ENCODE measurements at regions not wholly inside any gene's neighbourhood (a gene's known extent, or its start where the extent isn't known, plus 50 kb on each side); places are given as distances from the start of the nearest gene placed in this dataset.

GRCh38 chr3:66142079-66142478 lies 78.7 kb upstream of the SLC25A26 start:
- H3K9ac ChIP-seq (ENCODE audit: insufficient read depth, low read length, poor library complexity, severe bottlenecking) = no peak overlapping the region
- no peaks in the 10 kb centered on the region for H3K79me2 ChIP-seq (ENCODE audit: insufficient read depth, low read length)
- DNase-seq = no peak
- H3K36me3 ChIP-seq (replicated peaks in 1 of 2; ENCODE audit: control insufficient read depth in 1 of 2, insufficient read depth in 2 of 2, low read length in 2 of 2) = no peaks in the 10 kb centered on the region
- Mint-ChIP-seq H3K27me3 (ENCODE audit: low read depth in 3 of 3) (peaks cover 3 to 8% (median 4%) of the 10 kb centered on the region in 3 donors), H3K9me3 (peaks cover 0 to 1% (median 0%) of the 10 kb centered on the region in 7 donors), H3K4me1 (no peaks in the 10 kb centered on the region), H3K27ac (no peak overlapping the region), H3K36me3 (no peaks in the 10 kb centered on the region), H3K4me3 (no peak overlapping the region)
- H3K27me3 ChIP-seq (ENCODE audit: control insufficient read depth in 2 of 2, insufficient read depth in 2 of 2, low read length in 2 of 2) = no peaks in the 10 kb centered on the region
- no peaks in the 10 kb centered on the region for H3K9me3 ChIP-seq (replicated peaks in 1 of 2; ENCODE audit: control insufficient read depth in 1 of 2, insufficient read depth in 1 of 2, low read length in 2 of 2)
- H2AFZ ChIP-seq (ENCODE audit: insufficient read depth, low read depth, low read length, poor library complexity, severe bottlenecking) = no peak overlapping the region
- no peak overlapping the region for H3K4me2 ChIP-seq (replicated peaks; ENCODE audit: extremely low read depth, low read length, poor library complexity, severe bottlenecking)
- no peaks in the 10 kb centered on the region for H3K4me1 ChIP-seq (ENCODE audit: control insufficient read depth in 1 of 2, insufficient read depth in 2 of 2, low read length in 2 of 2)
- no peak overlapping the region for H3K4me3 ChIP-seq (replicated peaks in 1 of 3; ENCODE audit: low read depth in 2 of 3, low read length in 3 of 3)
- H4K20me1 ChIP-seq (ENCODE audit: insufficient read depth, low read length) = no peaks in the 10 kb centered on the region
- H3K27ac ChIP-seq (ENCODE audit: low read depth in 1 of 2, low read length in 2 of 2) = no peak overlapping the region
- TF ChIP-seq, protein P1, sequence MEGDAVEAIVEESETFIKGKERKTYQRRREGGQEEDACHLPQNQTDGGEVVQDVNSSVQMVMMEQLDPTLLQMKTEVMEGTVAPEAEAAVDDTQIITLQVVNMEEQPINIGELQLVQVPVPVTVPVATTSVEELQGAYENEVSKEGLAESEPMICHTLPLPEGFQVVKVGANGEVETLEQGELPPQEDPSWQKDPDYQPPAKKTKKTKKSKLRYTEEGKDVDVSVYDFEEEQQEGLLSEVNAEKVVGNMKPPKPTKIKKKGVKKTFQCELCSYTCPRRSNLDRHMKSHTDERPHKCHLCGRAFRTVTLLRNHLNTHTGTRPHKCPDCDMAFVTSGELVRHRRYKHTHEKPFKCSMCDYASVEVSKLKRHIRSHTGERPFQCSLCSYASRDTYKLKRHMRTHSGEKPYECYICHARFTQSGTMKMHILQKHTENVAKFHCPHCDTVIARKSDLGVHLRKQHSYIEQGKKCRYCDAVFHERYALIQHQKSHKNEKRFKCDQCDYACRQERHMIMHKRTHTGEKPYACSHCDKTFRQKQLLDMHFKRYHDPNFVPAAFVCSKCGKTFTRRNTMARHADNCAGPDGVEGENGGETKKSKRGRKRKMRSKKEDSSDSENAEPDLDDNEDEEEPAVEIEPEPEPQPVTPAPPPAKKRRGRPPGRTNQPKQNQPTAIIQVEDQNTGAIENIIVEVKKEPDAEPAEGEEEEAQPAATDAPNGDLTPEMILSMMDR (IDR thresholded peaks at IDR 0.05) = no peak
- WGBS (ENCODE audit: insufficient coverage) = no CpG with 5 or more reads among the region's 1 CpG
- intact Hi-C loops (cut with micrococcal nuclease) = no loop called here

DNA sequence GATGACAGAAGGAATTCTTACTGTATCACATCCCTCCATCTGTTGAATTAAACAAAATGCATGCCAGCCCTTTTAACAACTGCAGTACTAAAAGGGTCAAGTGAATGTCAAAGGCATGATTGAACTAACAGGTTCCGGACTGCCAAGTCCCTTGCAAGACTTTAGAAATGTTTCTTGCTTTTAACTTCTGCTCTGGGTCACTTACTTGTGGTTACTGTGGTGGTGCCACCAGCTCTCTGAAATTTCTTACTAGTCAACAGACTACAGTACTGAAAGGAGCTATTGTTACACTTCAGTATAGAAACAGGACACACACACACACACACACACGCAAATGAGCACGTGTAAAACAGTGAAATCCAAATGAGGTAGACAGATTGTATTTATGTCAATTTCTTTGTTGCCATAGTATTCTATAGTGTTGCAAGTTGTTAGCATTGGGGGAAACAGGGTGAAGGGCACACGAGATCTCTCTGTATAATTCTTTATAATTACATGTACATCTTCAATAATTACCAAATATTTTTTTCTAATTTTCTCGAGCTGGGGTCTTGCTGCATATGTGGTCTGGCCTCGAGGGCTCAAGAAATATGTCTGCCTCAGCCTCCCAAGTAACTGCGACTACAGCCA lies 79.9 kb upstream of the SLC25A26 start:
- no peaks in the 10 kb centered on the region for H3K27me3 ChIP-seq (ENCODE audit: control insufficient read depth in 2 of 2, insufficient read depth in 2 of 2, low read length in 2 of 2)
- Mint-ChIP-seq H3K9me3 (peaks cover 0 to 1% (median 0%) of the 10 kb centered on the region in 7 donors), H3K27me3 (ENCODE audit: low read depth in 3 of 3) (peaks cover 3 to 8% (median 3%) of the 10 kb centered on the region in 3 donors), H3K4me1 (no peaks in the 10 kb centered on the region), H3K27ac (no peak overlapping the region), H3K4me3 (no peak overlapping the region), H3K36me3 (no peaks in the 10 kb centered on the region)
- no peak overlapping the region for H3K27ac ChIP-seq (ENCODE audit: low read depth in 1 of 2, low read length in 2 of 2)
- no peak for DNase-seq
- H4K20me1 ChIP-seq (ENCODE audit: insufficient read depth, low read length) = no peaks in the 10 kb centered on the region
- H3K4me1 ChIP-seq (ENCODE audit: control insufficient read depth in 1 of 2, insufficient read depth in 2 of 2, low read length in 2 of 2) = no peaks in the 10 kb centered on the region
- no peaks in the 10 kb centered on the region for H3K79me2 ChIP-seq (ENCODE audit: insufficient read depth, low read length)
- no peak overlapping the region for H2AFZ ChIP-seq (ENCODE audit: insufficient read depth, low read depth, low read length, poor library complexity, severe bottlenecking)
- intact Hi-C loops (cut with micrococcal nuclease) = no loop called here
- H3K4me3 ChIP-seq (replicated peaks in 1 of 3; ENCODE audit: low read depth in 2 of 3, low read length in 3 of 3) = no peak overlapping the region
- H3K4me2 ChIP-seq (replicated peaks; ENCODE audit: extremely low read depth, low read length, poor library complexity, severe bottlenecking) = no peak overlapping the region
- no peak overlapping the region for H3K9ac ChIP-seq (ENCODE audit: insufficient read depth, low read length, poor library complexity, severe bottlenecking)
- H3K9me3 ChIP-seq (replicated peaks in 1 of 2; ENCODE audit: control insufficient read depth in 1 of 2, insufficient read depth in 1 of 2, low read length in 2 of 2) = no peaks in the 10 kb centered on the region
- H3K36me3 ChIP-seq (replicated peaks in 1 of 2; ENCODE audit: control insufficient read depth in 1 of 2, insufficient read depth in 2 of 2, low read length in 2 of 2) = no peaks in the 10 kb centered on the region
- WGBS (ENCODE audit: insufficient coverage) = 100% methylated on average over 2 of the region's 7 CpGs
- TF ChIP-seq, protein P1 (IDR thresholded peaks at IDR 0.05) = no peak

Data from CD14-positive monocyte (primary cell).